H1 (cell line): ENCODE measurements at regions not wholly inside any gene's neighbourhood (a gene's known extent, or its start where the extent isn't known, plus 50 kb on each side); places are given as distances from the start of the nearest gene placed in this dataset.

Source experiments
- CTCF ChIA-PET: fragments of 300-600 bp; sonication (Branson Sonifier 250); formaldehyde crosslinking; loops from one replicate; lab custom pipeline; 2021; ENCODE audit not compliant: partially characterized antibody; lab: Charles Lee
- POLR2A ChIA-PET: fragments of 300-600 bp; sonication (Branson Sonifier 250); formaldehyde crosslinking; loops from one replicate; lab custom pipeline; 2021; ENCODE audit warnings: inconsistent platforms; ENCODE audit not compliant: partially characterized antibody; lab: Charles Lee
- DNase-seq, 2 experiments: peaks; one replicate each; pipeline versions ENCODE4 v3.0.0 to v3.0.0-alpha.2; 2010 to 2022; ENCODE audit warnings: low spot score in 2 of 2, low read depth in 1 of 2, mixed read lengths in 1 of 2
- FAIRE-seq: peaks from 2 replicates; lab custom pipeline; 2011; peaks lifted over from hg19 to GRCh38; lab: Jason Lieb, UNC
- H2AFZ ChIP-seq: 2 replicates; pipeline ENCODE4 v1.8.1; 2012; ENCODE audit warnings: low read length, inconsistent platforms
- H2AK5ac ChIP-seq: 2 replicates; pipeline ENCODE4 v1.6.1; 2013; ENCODE audit warnings: low read depth, low read length
- H2BK120ac ChIP-seq: replicated peaks from 2 replicates; pipeline ENCODE3; 2013; ENCODE audit warnings: low read depth, low read length, inconsistent platforms
- H2BK12ac ChIP-seq: 2 replicates; pipeline ENCODE4 v1.6.1; 2013; ENCODE audit warnings: low read depth, low read length
- H2BK15ac ChIP-seq: 2 replicates; pipeline ENCODE4 v1.6.1; 2013; ENCODE audit warnings: low read length
- H2BK20ac ChIP-seq: 2 replicates; pipeline ENCODE4 v1.6.1; 2013; ENCODE audit warnings: low read length
- H2BK5ac ChIP-seq: 2 replicates; pipeline ENCODE4 v1.6.1; 2013; ENCODE audit warnings: low read depth, low read length
- H3K14ac ChIP-seq: 2 replicates; pipeline ENCODE4 v1.6.1; 2013; ENCODE audit warnings: inconsistent platforms; ENCODE audit not compliant: insufficient read length
- H3K18ac ChIP-seq: 2 replicates; pipeline ENCODE4 v1.6.1; 2013; ENCODE audit warnings: low read length; ENCODE audit errors: extremely low read depth
- H3K23ac ChIP-seq: 2 replicates; pipeline ENCODE4 v1.6.1; 2013; ENCODE audit warnings: inconsistent platforms; ENCODE audit not compliant: insufficient read length
- H3K23me2 ChIP-seq: 2 replicates; pipeline ENCODE4 v1.6.1; 2013; ENCODE audit warnings: low read depth, low read length
- H3K27ac ChIP-seq: 2 replicates; pipeline ENCODE4 v1.6.1; 2011; ENCODE audit warnings: low read depth, low read length, inconsistent platforms
- H3K27me3 ChIP-seq, 4 experiments: replicated peaks in 1 of 4; 1 replicate in 1 of 4; 2 replicates in 3 of 4; pipeline versions ENCODE4 v1.6.1 to v1.8.1; 2011 to 2013; ENCODE audit warnings: low read length in 3 of 4, mild to moderate bottlenecking in 3 of 4, inconsistent platforms in 2 of 4, mixed read lengths in 2 of 4, moderate library complexity in 1 of 4; ENCODE audit not compliant: control insufficient read depth in 3 of 4, insufficient read depth in 3 of 4; ENCODE audit errors: extremely low read depth in 1 of 4
- H3K36me3 ChIP-seq, 4 experiments: 2 replicates each; pipeline versions ENCODE4 v1.6.1 to v1.8.1; 2011 to 2013; ENCODE audit warnings: mild to moderate bottlenecking in 4 of 4, low read length in 3 of 4, moderate library complexity in 2 of 4, control low read depth in 1 of 4, inconsistent platforms in 1 of 4; ENCODE audit not compliant: insufficient read depth in 4 of 4, control insufficient read depth in 2 of 4
- H3K4ac ChIP-seq: replicated peaks from 2 replicates; pipeline ENCODE3; 2013; ENCODE audit warnings: low read length, low read depth, mixed read lengths, inconsistent platforms; ENCODE audit not compliant: insufficient read length
- H3K4me1 ChIP-seq, 4 experiments: replicated peaks in 1 of 4; 1 replicate in 1 of 4; 2 replicates in 3 of 4; pipeline versions ENCODE4 v1.6.1 to v1.8.1; 2011 to 2013; ENCODE audit warnings: low read length in 3 of 4, inconsistent platforms in 2 of 4, mixed read lengths in 1 of 4; ENCODE audit not compliant: insufficient read depth in 4 of 4, control insufficient read depth in 3 of 4
- H3K4me2 ChIP-seq, 2 experiments: 2 replicates each; pipeline versions ENCODE4 v1.6.1 to v1.8.1; 2011 to 2013; ENCODE audit warnings: low read depth in 2 of 2, low read length in 2 of 2, control low read depth in 1 of 2, inconsistent platforms in 1 of 2, mild to moderate bottlenecking in 1 of 2; ENCODE audit not compliant: insufficient read depth in 1 of 2
- H3K4me3 ChIP-seq, 4 experiments: fragments of 200-600, 300-600 bp in 1 of 4; sonication (generic), shearing (Covaris generic), sonication (Bioruptor Twin) in 1 of 4; 2 replicates each; pipeline versions ENCODE4 v1.5.1 to v1.8.1; 2011 to 2016; ENCODE audit warnings: low read length in 4 of 4, low read depth in 3 of 4, control low read depth in 2 of 4, inconsistent platforms in 2 of 4, mild to moderate bottlenecking in 2 of 4, mixed read lengths in 1 of 4, moderate library complexity in 1 of 4; ENCODE audit not compliant: insufficient read depth in 2 of 4; ENCODE audit errors: extremely low read depth in 1 of 4
- H3K56ac ChIP-seq: replicated peaks from 2 replicates; pipeline ENCODE3; 2013; ENCODE audit warnings: low read depth, mild to moderate bottlenecking, mixed read lengths, low read length, inconsistent platforms; ENCODE audit not compliant: insufficient read length
- H3K79me1 ChIP-seq: 2 replicates; pipeline ENCODE4 v1.6.1; 2013; ENCODE audit warnings: low read depth, low read length, control low read depth
- H3K79me2 ChIP-seq, 2 experiments: 2 replicates each; pipeline versions ENCODE4 v1.6.1 to v1.8.1; 2012 to 2013; ENCODE audit warnings: low read length in 2 of 2, mild to moderate bottlenecking in 2 of 2, inconsistent platforms in 1 of 2; ENCODE audit not compliant: insufficient read depth in 2 of 2, control insufficient read depth in 1 of 2
- H3K9ac ChIP-seq, 4 experiments: replicated peaks in 1 of 4; 1 replicate in 1 of 4; 2 replicates in 3 of 4; pipeline versions ENCODE4 v1.6.1 to v1.8.1; 2011 to 2013; ENCODE audit warnings: low read depth in 3 of 4, low read length in 3 of 4, control low read depth in 2 of 4, mild to moderate bottlenecking in 2 of 4, moderate library complexity in 2 of 4, inconsistent platforms in 1 of 4; ENCODE audit errors: extremely low read depth in 1 of 4
- H3K9me3 ChIP-seq, 2 experiments: 2 replicates each; pipeline versions ENCODE4 v1.6.1 to v1.8.1; 2012 to 2013; ENCODE audit warnings: mild to moderate bottlenecking in 2 of 2, moderate library complexity in 2 of 2, control low read depth in 1 of 2, inconsistent platforms in 1 of 2, low read depth in 1 of 2, low read length in 1 of 2, mixed read lengths in 1 of 2; ENCODE audit not compliant: insufficient read depth in 2 of 2
- H4K20me1 ChIP-seq, 2 experiments: replicated peaks in 1 of 2; 2 replicates each; pipeline versions ENCODE3 to v1.8.1; 2011 to 2013; ENCODE audit warnings: inconsistent platforms in 2 of 2, low read length in 2 of 2, mild to moderate bottlenecking in 1 of 2; ENCODE audit not compliant: insufficient read depth in 2 of 2, control insufficient read depth in 1 of 2
- H4K5ac ChIP-seq: 2 replicates; pipeline ENCODE4 v1.6.1; 2013; ENCODE audit warnings: low read length, low read depth, mixed read lengths, inconsistent platforms; ENCODE audit not compliant: insufficient read length
- H4K8ac ChIP-seq: 2 replicates; pipeline ENCODE4 v1.8.0; 2013; ENCODE audit warnings: mild to moderate bottlenecking, moderate library complexity, low read length, inconsistent platforms; ENCODE audit not compliant: insufficient read depth; ENCODE audit errors: extremely low read depth
- H4K91ac ChIP-seq: replicated peaks from 2 replicates; pipeline ENCODE3; 2013; ENCODE audit warnings: low read length, mixed read lengths, inconsistent platforms; ENCODE audit not compliant: insufficient read length
- POU5F1 ChIP-seq: IDR thresholded peaks from 2 replicates; pipeline ENCODE4 v1.6.1; 2011; ENCODE audit warnings: low read depth, mild to moderate bottlenecking, low read length, moderate library complexity
- RAD21 ChIP-seq, 2 experiments: IDR thresholded peaks in 1 of 2; conservative IDR thresholded peaks in 1 of 2; 2 replicates each; pipeline ENCODE4 v1.6.1; 2011; ENCODE audit warnings: low read depth in 2 of 2, low read length in 2 of 2, improper control_type of control experiment in 1 of 2, inconsistent platforms in 1 of 2, mild to moderate bottlenecking in 1 of 2, moderate library complexity in 1 of 2
- SP1 ChIP-seq: IDR thresholded peaks from 2 replicates; pipeline ENCODE4 v1.6.1; 2011; ENCODE audit warnings: low read depth, low read length
- TAF7 ChIP-seq: optimal IDR thresholded peaks from 2 replicates; pipeline ENCODE3; 2011; ENCODE audit warnings: low read depth, mild to moderate bottlenecking, inconsistent platforms, low read length, moderate library complexity, borderline replicate concordance
- TCF12 ChIP-seq: IDR thresholded peaks from 2 replicates; pipeline ENCODE4 v1.6.1; 2011; ENCODE audit warnings: low read depth, mild to moderate bottlenecking, low read length
- WGBS, 2 experiments: shearing (Covaris generic) in 1 of 2; methylation state at CpG; one replicate each; pipeline versions ENCODE4 v1.1.6 to v1.1.7; 2013 to 2015; ENCODE audit warnings: low lambda C conversion rate in 2 of 2, mixed read lengths in 2 of 2, inconsistent platforms in 1 of 2, low coverage in 1 of 2, missing lambda C conversion rate in 1 of 2; ENCODE audit not compliant: insufficient replicate concordance in 2 of 2, insufficient coverage in 1 of 2, insufficient read length in 1 of 2; ENCODE audit errors: extremely low coverage in 1 of 2, missing lambda C conversion rate in 1 of 2; 5-methylcytosine and 5-hydroxymethylcytosine counted together
- TF ChIP-seq, protein P1 (sequence below), 3 experiments: IDR thresholded peaks; 1 replicate in 2 of 3; 2 replicates in 1 of 3; pipeline versions ENCODE4 v1.5.1 to v1.6.1; 2011; ENCODE audit warnings: low read length in 3 of 3, mild to moderate bottlenecking in 3 of 3, inconsistent platforms in 2 of 3, low read depth in 1 of 3, moderate library complexity in 1 of 3; ENCODE audit not compliant: insufficient read depth in 1 of 3; ENCODE audit errors: control extremely low read depth in 1 of 3

DNA sequence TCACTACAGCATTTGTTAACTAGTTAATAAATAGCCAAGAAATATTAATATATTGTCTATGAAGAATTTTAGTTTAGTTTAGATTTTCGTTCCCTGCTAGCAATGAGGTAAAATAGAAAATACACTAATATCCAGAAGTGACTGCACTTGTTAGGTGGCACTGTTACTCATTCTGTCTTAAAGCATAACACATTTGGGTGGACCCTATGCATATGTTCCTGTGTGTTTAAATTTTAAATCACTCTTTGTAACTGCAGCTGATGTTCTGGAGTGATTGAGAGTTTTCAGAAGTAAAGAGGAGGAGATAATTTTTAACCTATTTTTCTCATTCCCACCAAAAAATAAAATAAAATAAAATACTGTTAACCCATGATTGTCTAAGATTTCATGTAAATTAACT, 73.9 kb upstream of the SOX4 start:
- TF ChIP-seq TCF12: no peak
- TF ChIP-seq SP1: no peak
- TF ChIP-seq RAD21 (IDR thresholded peaks at IDR 0.05 in 1 of 2, conservative IDR thresholded peaks at IDR 0.05 in 1 of 2; ENCODE audit: low read depth in 2 of 2, low read length in 2 of 2): no peak
- TF ChIP-seq, protein P1, sequence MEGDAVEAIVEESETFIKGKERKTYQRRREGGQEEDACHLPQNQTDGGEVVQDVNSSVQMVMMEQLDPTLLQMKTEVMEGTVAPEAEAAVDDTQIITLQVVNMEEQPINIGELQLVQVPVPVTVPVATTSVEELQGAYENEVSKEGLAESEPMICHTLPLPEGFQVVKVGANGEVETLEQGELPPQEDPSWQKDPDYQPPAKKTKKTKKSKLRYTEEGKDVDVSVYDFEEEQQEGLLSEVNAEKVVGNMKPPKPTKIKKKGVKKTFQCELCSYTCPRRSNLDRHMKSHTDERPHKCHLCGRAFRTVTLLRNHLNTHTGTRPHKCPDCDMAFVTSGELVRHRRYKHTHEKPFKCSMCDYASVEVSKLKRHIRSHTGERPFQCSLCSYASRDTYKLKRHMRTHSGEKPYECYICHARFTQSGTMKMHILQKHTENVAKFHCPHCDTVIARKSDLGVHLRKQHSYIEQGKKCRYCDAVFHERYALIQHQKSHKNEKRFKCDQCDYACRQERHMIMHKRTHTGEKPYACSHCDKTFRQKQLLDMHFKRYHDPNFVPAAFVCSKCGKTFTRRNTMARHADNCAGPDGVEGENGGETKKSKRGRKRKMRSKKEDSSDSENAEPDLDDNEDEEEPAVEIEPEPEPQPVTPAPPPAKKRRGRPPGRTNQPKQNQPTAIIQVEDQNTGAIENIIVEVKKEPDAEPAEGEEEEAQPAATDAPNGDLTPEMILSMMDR (IDR thresholded peaks at IDR 0.05; ENCODE audit: control extremely low read depth in 1 of 3, insufficient read depth in 1 of 3, low read depth in 1 of 3, low read length in 3 of 3): no peak
- no peak for TF ChIP-seq POU5F1
- no peak for TF ChIP-seq TAF7
- TF ChIP-seq, all 59 proteins: peak for 0
- Histone ChIP-seq H3K4me2 (no peak overlapping the region), H3K9ac (no peak overlapping the region), H2BK15ac (no peak overlapping the region), H3K27me3 (no peaks in the 10 kb centered on the region), H3K14ac (no peak overlapping the region), H2AK5ac (no peak overlapping the region), H2BK12ac (no peak overlapping the region), H3K79me2 (no peaks in the 10 kb centered on the region), H3K4ac (no peak overlapping the region), H2BK20ac (no peak overlapping the region), H2AFZ (no peak overlapping the region), H3K23me2 (peaks cover 2% of the 10 kb centered on the region; the same call in 1 of the 2 replicates), H4K5ac (no peak overlapping the region), H3K23ac (no peak overlapping the region), H2BK120ac (no peak overlapping the region), H4K8ac (no peak overlapping the region), H3K27ac (no peak overlapping the region), H4K91ac (no peak overlapping the region), H3K9me3 (no peaks in the 10 kb centered on the region), H2BK5ac (no peak overlapping the region), H3K56ac (no peak overlapping the region), H3K4me3 (no peak overlapping the region), H3K36me3 (no peaks in the 10 kb centered on the region), H3K79me1 (no peaks in the 10 kb centered on the region), H4K20me1 (no peaks in the 10 kb centered on the region), H3K4me1 (peaks cover 0 to 2% (median 0%) of the 10 kb centered on the region in 4 experiments; a peak in 1 of 7 replicates), H3K18ac (no peak overlapping the region)
- FAIRE-seq (no peak), DNase-seq (no peak)
- CTCF ChIA-PET: no interaction called here
- WGBS, 2 experiments: 91% methylated on average over 1 of the region's 1 CpG; no CpG with 5 or more reads in 1 of the 2 experiments
- POLR2A ChIA-PET: no interaction called here
